ENCODE measurements at regions not wholly inside any gene's neighbourhood (a gene's known extent, or its start where the extent isn't known, plus 50 kb on each side); places are given as distances from the start of the nearest gene placed in this dataset.
A peak's percentile ranks its signal among the peaks of the same experiment; 100 is the strongest.
"Not testable (repeated sequence)": the region's sequence is repeated elsewhere in the genome, so short reads cannot be mapped to it uniquely, and the experiment has no call there.

DNA sequence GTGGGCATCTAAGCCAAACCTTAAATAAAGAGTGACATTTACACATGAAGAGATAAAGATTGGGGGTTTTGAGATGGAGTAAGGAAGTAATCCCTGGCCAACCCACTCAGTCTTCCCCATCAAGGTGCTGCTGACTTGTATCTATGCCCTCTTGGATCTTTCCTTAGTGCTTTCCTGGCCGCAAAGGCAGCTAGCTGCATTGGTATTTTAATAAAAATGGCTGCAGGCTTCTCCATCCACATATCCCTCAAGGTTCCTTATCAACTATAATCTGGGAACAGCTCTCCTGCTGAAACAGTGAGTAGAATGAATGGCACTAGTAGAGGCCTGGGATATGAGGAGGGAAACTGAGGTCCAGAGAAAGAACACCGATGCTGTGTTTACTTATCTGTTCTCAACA lies 122.2 kb upstream of the ANKRD28 start:
- Mint-ChIP-seq H3K4me3 (no peak overlapping the region), H3K4me1 (ENCODE audit: low read depth in 2 of 2) (no peaks in the 10 kb centered on the region), H3K27ac (no peak overlapping the region), H3K27me3 (peaks cover under 1 to 2% of the 10 kb centered on the region in 2 donors), H3K36me3 (ENCODE audit: insufficient read depth) (no peaks in the 10 kb centered on the region), H3K9me3 (no peaks in the 10 kb centered on the region)
- ATAC-seq (replicated peaks) (no peak), DNase-seq (no peak)

DNA sequence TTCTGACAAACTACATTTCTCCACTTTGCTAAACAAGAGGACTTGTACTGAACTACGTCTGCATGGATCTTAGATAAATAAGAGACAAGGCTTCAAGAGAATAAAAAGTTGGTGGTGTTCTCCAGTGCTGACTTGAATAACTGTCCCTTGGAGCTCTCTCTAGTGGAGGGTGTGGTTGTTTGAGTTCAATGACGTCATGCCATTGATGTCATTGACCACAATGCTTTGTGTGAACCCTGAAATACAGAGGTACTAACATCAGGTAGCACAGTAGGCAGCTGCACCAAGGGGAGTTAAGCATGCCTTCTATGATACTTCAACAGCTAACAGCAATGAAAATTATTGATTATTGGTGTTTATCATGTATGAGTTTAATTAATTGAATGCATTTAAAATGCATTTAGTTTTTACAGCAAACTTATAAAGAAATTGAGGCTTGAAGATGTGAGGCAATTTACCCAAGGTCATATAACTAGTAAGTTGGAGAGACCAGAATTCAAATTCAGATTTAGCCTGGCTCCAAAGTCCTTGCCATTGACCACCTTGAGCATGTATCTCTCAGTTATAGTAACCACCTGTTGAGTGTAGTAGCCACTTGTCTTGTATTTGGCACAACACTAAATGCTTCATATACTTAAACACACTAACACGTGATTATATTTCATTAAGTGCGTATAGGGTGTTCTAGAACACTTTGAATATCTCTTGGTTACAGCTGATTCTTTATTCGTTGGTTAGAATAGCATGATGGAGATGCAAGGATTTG lies 126.0 kb upstream of the ANKRD28 start:
- Mint-ChIP-seq H3K27ac (no peak overlapping the region), H3K36me3 (ENCODE audit: insufficient read depth) (no peaks in the 10 kb centered on the region), H3K4me3 (no peak overlapping the region), H3K4me1 (ENCODE audit: low read depth in 2 of 2) (no peaks in the 10 kb centered on the region), H3K9me3 (no peaks in the 10 kb centered on the region), H3K27me3 (peaks cover 8 to 15% of the 10 kb centered on the region in 2 donors)
- DNase-seq (no peak), ATAC-seq (replicated peaks) (peak; percentile 50)

DNA sequence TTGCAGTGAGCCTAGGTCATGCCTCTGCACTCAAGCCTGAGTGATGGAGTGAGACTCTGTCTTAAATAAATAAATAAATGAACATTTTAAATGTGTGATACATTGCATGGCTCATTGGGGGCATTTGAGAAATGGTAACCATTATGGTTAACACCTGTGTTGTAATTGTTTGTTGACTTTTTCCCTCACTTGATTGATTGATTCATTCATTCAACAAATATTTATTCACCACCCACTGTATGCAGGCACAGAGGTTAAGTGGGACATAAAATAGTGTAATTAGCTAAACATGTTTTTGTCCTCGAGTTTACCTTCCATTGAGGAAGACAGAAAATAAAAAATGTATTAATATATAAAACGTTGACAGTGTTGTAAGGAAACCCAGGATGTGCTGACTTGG lies 127.1 kb upstream of the ANKRD28 start:
- ATAC-seq (replicated peaks): no peak
- Mint-ChIP-seq H3K4me1 (ENCODE audit: low read depth in 2 of 2) (no peaks in the 10 kb centered on the region), H3K9me3 (no peaks in the 10 kb centered on the region), H3K27me3 (peaks cover 8 to 15% of the 10 kb centered on the region in 2 donors), H3K36me3 (ENCODE audit: insufficient read depth) (no peaks in the 10 kb centered on the region), H3K27ac (no peak overlapping the region), H3K4me3 (no peak overlapping the region)
- DNase-seq: no peak

DNA sequence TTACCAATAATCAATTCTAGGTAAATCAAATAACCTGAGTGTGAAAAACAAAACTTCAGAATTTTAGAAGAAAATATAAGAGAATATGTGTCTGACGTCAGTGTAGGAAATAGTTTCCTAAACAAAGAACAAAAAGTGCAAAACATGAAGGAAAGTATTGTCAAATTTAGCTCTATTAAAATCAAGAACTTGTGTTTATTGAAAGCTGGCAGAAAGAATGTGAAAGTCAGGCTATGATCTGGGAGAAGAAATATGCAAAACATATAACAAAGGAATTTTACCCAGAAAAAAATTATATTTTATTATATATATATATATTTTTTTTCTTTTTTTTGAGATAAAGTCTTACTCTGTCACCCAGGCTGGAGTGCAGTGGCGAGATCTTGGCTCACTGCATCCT lies 129.1 kb upstream of the ANKRD28 start:
- ATAC-seq (replicated peaks) (no peak), DNase-seq (no peak)
- Mint-ChIP-seq H3K36me3 (ENCODE audit: insufficient read depth) (no peaks in the 10 kb centered on the region), H3K27me3 (peaks cover 8 to 15% of the 10 kb centered on the region in 2 donors), H3K4me1 (ENCODE audit: low read depth in 2 of 2) (no peaks in the 10 kb centered on the region), H3K27ac (no peak overlapping the region), H3K4me3 (no peak overlapping the region), H3K9me3 (no peaks in the 10 kb centered on the region)

DNA sequence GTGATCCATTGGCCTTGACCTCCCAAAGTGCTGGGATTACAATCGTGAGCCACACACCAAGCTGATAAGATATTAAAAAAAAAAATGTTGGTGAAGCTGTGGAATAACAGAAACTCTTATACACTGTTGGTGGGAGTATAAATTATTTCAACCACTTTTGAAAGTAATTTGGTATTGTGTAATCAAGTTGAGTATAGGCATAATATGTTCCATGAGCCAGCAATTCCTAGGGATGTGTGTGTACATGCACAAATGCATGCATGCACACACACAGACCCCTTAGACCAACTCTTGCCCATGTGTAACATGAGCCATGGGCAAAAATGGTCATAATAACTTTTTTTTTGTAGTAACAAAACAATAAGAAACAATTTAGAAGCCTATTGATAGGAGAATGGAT lies 130.2 kb upstream of the ANKRD28 start:
- ATAC-seq (replicated peaks): no peak
- no peaks in the 10 kb centered on the region for H3K36me3 Mint-ChIP-seq (ENCODE audit: insufficient read depth)
- H3K27ac Mint-ChIP-seq: no peak overlapping the region
- H3K4me3 Mint-ChIP-seq: no peak overlapping the region
- peaks cover 8 to 15% of the 10 kb centered on the region in 2 donors for H3K27me3 Mint-ChIP-seq
- H3K4me1 Mint-ChIP-seq (ENCODE audit: low read depth in 2 of 2): no peaks in the 10 kb centered on the region
- DNase-seq: no peak
- no peaks in the 10 kb centered on the region for H3K9me3 Mint-ChIP-seq

DNA sequence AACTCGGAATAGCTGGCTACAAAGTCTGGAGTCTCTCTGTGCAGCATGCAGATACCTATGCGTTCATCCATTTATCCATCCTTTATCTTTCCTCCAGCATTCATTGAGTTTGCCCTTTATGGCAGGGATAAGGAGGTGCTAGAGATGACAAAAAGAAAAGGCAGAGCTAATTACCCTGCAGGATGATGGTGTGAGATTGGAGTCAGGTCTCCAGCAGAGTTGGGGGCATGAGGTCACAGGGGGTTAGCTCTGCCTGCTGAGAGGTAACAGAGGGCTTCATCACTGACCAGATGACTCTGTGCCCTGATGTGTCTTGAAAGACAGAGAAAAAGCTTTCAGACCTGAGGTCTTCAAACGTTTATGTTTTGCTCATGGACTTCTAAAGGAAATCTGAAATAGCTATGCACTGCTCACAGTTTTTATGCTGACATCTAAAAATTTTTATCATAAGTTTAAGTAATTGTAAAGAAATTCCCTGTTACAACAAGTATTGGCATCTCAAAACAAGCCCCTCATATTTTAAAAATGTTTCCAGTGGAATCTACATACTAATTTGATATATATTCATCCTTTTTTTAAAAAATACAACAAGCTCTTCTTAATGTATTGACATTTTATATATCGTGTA lies 132.3 kb upstream of the ANKRD28 start:
- DNase-seq: no peak
- no peaks in the 10 kb centered on the region for H3K9me3 Mint-ChIP-seq
- H3K4me3 Mint-ChIP-seq: no peak overlapping the region
- no peaks in the 10 kb centered on the region for H3K4me1 Mint-ChIP-seq (ENCODE audit: low read depth in 2 of 2)
- peaks cover 6 to 14% of the 10 kb centered on the region in 2 donors for H3K27me3 Mint-ChIP-seq
- no peak overlapping the region for H3K27ac Mint-ChIP-seq
- no peak for ATAC-seq (replicated peaks)
- H3K36me3 Mint-ChIP-seq (ENCODE audit: insufficient read depth): no peaks in the 10 kb centered on the region

DNA sequence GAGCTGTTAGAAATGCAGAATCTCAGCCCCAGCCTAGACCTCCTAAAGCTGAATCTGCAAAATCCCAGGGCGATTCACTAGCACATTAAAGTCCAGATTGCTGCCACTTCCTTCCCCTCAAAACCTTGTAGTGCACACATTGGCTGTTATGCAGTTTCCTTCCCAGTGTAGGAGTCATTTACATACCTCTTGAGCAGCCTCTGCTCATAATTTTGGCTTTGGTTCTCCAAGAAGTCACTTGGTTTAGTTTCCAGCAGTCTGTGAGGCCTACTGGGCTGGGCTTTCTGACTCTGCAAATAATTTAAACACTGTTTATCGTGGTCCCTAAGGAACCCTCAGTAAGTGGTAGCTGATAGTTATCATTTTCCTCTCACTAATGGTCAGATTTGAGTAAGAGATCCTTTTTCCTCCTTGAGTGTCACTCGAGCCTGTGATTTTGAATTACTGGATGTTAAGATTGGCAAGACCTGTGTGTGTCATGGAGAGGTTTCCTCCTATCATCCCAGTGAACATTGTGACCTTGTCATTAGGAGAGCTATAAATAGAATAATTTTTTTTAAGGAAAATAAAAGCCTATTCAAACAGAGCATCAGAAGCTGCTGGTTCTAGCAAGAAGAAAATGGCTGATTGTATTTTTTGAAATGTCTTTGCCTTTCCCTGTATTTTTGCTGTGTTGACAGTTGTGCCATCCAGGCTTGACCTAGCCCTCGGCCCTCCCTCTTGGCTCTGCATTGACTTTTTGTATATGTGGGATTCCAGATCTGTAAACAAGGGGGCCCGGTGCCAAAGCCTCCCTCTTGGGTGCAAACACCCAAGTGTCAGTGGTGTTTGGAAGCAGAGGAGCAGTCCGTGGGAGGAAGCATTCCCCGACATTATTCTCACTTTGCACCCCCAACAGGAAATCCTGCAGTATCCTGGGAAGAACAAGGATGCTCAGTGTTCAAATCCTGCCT lies 134.8 kb upstream of the ANKRD28 start:
- Mint-ChIP-seq H3K4me3 (no peak overlapping the region), H3K4me1 (ENCODE audit: low read depth in 2 of 2) (no peaks in the 10 kb centered on the region), H3K27ac (no peak overlapping the region), H3K9me3 (no peaks in the 10 kb centered on the region), H3K27me3 (peaks cover 0 to 13% of the 10 kb centered on the region in 2 donors), H3K36me3 (ENCODE audit: insufficient read depth) (no peaks in the 10 kb centered on the region)
- no peak for ATAC-seq (replicated peaks)
- DNase-seq: no peak

DNA sequence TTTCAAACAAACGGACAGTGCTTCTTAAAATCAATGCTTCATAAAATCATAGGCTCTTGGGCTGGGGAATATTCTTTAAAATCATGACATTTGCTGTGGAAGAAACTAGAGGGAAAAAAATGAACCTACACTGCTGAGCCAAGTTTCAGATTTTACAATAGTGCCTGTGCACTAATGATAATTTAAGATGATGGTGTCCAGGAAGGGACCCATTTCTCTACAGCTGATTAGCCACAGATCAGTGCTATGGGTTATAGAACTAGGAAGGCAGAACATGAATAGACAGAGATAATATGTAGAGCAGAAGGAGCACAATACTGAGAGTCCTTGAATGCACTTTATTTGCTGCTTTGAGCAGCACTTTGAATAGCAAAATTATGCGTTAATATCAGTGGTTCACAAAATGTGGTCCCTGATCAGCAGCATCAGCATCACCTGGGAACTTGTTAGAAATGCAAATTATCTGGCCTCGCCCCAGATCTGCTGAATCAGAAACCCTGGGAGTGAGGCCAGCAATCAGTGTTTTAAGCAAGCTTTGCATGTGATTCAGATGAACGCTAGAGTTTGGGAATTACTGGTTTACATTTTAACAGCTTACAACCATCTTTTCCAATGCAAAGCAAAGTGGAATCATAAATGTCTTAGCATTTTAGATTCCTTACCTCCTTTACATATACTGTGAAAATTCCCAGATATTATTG lies 135.8 kb upstream of the ANKRD28 start:
- Mint-ChIP-seq H3K36me3 (ENCODE audit: insufficient read depth) (no peaks in the 10 kb centered on the region), H3K9me3 (no peaks in the 10 kb centered on the region)

DNA sequence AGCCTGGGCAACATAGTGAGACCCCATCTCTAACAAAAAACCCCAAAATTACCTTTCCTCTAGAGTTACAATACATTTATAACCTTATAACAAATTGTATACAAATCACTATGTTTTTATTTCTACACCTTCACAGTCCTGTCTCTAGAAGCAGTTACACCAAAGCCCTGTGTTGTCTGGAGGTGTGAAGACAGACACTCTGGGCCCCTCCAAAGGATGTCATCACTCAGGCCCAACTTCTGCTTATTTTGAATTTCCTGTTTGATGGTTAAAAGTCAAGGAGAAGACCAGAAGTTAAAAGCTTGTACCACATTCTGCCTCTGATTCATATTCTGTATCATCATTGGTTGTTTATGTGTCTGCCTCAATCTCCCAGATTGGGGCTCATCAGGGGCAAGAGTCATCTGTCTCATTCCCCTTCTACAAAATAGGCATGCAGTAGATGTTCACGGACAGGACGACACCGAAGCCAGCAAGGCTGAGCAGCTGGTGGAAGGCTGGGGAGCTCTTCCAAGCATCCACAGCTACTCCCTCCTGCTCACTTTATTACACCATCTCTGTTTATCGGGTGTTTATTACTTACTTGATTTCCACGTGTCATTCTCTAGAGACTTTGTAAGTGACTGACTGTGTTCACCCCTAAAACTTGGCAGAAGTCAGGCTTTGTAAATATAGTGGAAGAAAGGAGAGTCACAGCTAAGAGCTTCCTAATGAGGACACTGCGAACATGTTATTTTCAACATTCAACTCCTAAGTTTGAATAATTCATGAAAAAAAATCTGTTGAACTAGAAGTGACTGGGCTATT lies 136.8 kb upstream of the ANKRD28 start:
- ATAC-seq (replicated peaks) (no peak), DNase-seq (no peak)
- H3K27me3 Mint-ChIP-seq: peaks cover 0 to 17% of the 10 kb centered on the region in 2 donors
- no peak overlapping the region for H3K27ac Mint-ChIP-seq
- H3K36me3 Mint-ChIP-seq (ENCODE audit: insufficient read depth): no peaks in the 10 kb centered on the region
- no peaks in the 10 kb centered on the region for H3K4me1 Mint-ChIP-seq (ENCODE audit: low read depth in 2 of 2)
- H3K9me3 Mint-ChIP-seq: no peaks in the 10 kb centered on the region
- no peak overlapping the region for H3K4me3 Mint-ChIP-seq

More for the DNA sequence above, 135.8 kb upstream of the ANKRD28 start:
- no peak for ATAC-seq (replicated peaks)
- H3K4me1 Mint-ChIP-seq (ENCODE audit: low read depth in 2 of 2): no peaks in the 10 kb centered on the region
- no peak overlapping the region for H3K4me3 Mint-ChIP-seq
- no peak overlapping the region for H3K27ac Mint-ChIP-seq
- DNase-seq: no peak
- peaks cover 0 to 13% of the 10 kb centered on the region in 2 donors for H3K27me3 Mint-ChIP-seq

DNA sequence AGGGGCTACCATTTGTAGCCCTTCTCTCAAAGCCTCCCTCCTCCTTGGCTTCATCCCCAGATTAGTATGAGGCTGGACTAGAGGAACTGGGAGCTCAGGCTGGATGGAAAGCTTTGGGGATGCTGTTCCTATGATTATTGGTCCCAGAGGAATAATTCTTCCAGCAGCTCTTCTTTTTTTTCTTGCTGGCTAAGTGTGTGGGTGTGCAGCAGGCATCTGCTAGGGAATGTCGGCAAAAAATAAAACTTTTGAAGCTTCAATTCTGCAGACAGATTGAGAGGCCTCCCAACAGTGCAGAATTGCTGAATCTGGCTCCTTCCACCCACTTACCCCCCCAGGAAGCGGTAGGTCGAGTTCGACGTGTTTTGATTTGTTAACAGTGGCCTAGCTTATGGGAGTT lies 138.5 kb upstream of the ANKRD28 start:
- Mint-ChIP-seq H3K27me3 (peaks cover 0 to 30% of the 10 kb centered on the region in 2 donors), H3K4me1 (ENCODE audit: low read depth in 2 of 2) (no peaks in the 10 kb centered on the region), H3K36me3 (ENCODE audit: insufficient read depth) (no peaks in the 10 kb centered on the region), H3K4me3 (no peak overlapping the region), H3K9me3 (no peaks in the 10 kb centered on the region), H3K27ac (no peak overlapping the region)
- ATAC-seq (replicated peaks) (no peak), DNase-seq (no peak)

DNA sequence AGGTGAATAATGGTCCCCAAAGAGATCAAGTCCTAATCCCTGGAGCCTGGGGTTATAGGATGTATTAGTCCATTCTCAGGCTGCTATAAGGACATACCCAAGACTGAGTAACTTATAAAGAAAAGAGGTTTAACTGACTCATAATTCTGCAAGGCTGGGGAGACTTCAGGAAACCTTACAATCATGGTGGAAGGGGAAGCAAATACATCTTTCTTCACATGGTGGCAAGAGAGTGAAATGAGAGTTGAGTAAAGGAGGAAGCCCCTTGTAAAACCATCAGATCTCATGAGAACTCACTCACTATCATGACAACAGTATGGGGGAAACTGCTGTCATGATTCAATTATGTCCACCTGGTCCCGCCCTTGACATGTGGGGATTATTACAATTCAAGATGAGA lies 142.9 kb upstream of the ANKRD28 start:
- Mint-ChIP-seq H3K36me3 (ENCODE audit: insufficient read depth) (no peaks in the 10 kb centered on the region), H3K27me3 (peaks cover 0 to 30% of the 10 kb centered on the region in 2 donors), H3K4me3 (no peak overlapping the region), H3K4me1 (ENCODE audit: low read depth in 2 of 2) (no peaks in the 10 kb centered on the region), H3K9me3 (no peaks in the 10 kb centered on the region), H3K27ac (no peak overlapping the region)
- no peak for DNase-seq
- ATAC-seq (replicated peaks): no peak

DNA sequence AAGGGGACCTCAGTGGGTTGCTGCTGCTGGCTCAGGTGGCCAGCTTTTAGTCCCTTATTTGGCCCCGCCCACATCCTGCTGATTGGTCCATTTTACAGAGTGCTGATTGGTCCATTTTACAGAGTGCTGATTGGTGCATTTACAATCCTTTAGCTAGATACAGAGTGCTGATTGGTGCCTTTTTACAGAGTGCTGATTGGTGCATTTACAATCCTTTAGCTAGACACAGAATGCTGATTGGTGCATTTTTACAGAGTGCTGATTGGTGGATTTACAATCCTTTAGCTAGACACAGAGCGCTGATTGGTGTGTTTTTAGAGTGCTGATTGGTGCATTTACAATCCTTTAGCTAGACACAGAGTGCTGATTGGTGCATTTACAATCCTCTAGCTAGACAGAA lies 143.7 kb upstream of the ANKRD28 start:
- H3K27me3 Mint-ChIP-seq: peaks cover 0 to 26% of the 10 kb centered on the region in 2 donors
- ATAC-seq (replicated peaks); H3K27ac Mint-ChIP-seq; H3K4me3 Mint-ChIP-seq; H3K4me1 Mint-ChIP-seq (ENCODE audit: low read depth in 2 of 2); H3K36me3 Mint-ChIP-seq (ENCODE audit: insufficient read depth); H3K9me3 Mint-ChIP-seq; DNase-seq: not testable (repeated sequence)

All from effector memory CD8-positive, alpha-beta T cell (primary cell).